Panc1 (cell line): ENCODE measurements at regions not wholly inside any gene's neighbourhood (a gene's known extent, or its start where the extent isn't known, plus 50 kb on each side); places are given as distances from the start of the nearest gene placed in this dataset.

Source experiments
- CTCF ChIP-seq: fragments of 450-650 bp; IDR thresholded peaks from 2 replicates; pipeline ENCODE4 v1.5.1; 2017; ENCODE audit warnings: mild to moderate bottlenecking
- POLR2AphosphoS5 ChIP-seq: IDR thresholded peaks from 2 replicates; pipeline ENCODE4 v1.6.1; 2012; ENCODE audit warnings: mild to moderate bottlenecking, low read depth, low read length, moderate library complexity

- TF ChIP-seq POLR2AphosphoS5 = no peak
- TF ChIP-seq CTCF = no peak
Measured at GRCh38 chr10:63744060-63744941, 223.1 kb downstream of the REEP3 start.
